ENCODE measurements at regions not wholly inside any gene's neighbourhood (a gene's known extent, or its start where the extent isn't known, plus 50 kb on each side); places are given as distances from the start of the nearest gene placed in this dataset.

- Histone ChIP-seq H4K5ac (ENCODE audit: insufficient read length, low read depth, low read length) (no peak overlapping the region), H4K8ac (replicated peaks; ENCODE audit: insufficient read length, low read depth, low read length) (no peak overlapping the region), H2AK5ac (ENCODE audit: insufficient read length, low read length) (no peak overlapping the region), H4K91ac (ENCODE audit: insufficient read length, low read depth, low read length) (no peak overlapping the region), H3T11ph (ENCODE audit: low read length) (no peak overlapping the region), H2AFZ (ENCODE audit: low read length) (no peak overlapping the region), H4K20me1 (ENCODE audit: control insufficient read depth, insufficient read depth, insufficient read length) (no peaks in the 10 kb centered on the region), H3K23ac (ENCODE audit: insufficient read length, low read depth, low read length) (no peak overlapping the region), H3K27ac (ENCODE audit: insufficient read length, low read depth, low read length) (no peak overlapping the region), H3K4me1 (ENCODE audit: insufficient read depth, low read length) (peaks cover 3% of the 10 kb centered on the region), H3K9ac (ENCODE audit: extremely low read depth, insufficient read length, low read length) (no peak overlapping the region), H2BK5ac (ENCODE audit: insufficient read length, low read length) (no peak overlapping the region), H3K4ac (ENCODE audit: low read depth, low read length) (no peak overlapping the region), H3K79me2 (ENCODE audit: insufficient read depth, low read length) (no peaks in the 10 kb centered on the region), H3K9me3 (ENCODE audit: control insufficient read depth, low read depth, low read length) (no peaks in the 10 kb centered on the region), H3K14ac (ENCODE audit: insufficient read depth, low read length) (no peak overlapping the region), H2BK20ac (ENCODE audit: low read depth, low read length, poor library complexity, severe bottlenecking) (no peak overlapping the region), H3K27me3 (ENCODE audit: insufficient read depth, low read length) (no peaks in the 10 kb centered on the region), H3K56ac (ENCODE audit: insufficient read length, low read depth, low read length) (no peak overlapping the region), H2BK12ac (ENCODE audit: insufficient read length, low read depth, low read length) (no peak overlapping the region), H3K23me2 (ENCODE audit: insufficient read length, low read depth, low read length, poor library complexity, severe bottlenecking) (no peaks in the 10 kb centered on the region), H3K18ac (ENCODE audit: insufficient read length, low read depth, low read length) (no peak overlapping the region), H3K4me2 (ENCODE audit: insufficient read depth, insufficient read length, low read length) (no peak overlapping the region), H3K79me1 (ENCODE audit: insufficient read depth, low read depth, low read length, poor library complexity, severe bottlenecking) (no peaks in the 10 kb centered on the region), H2BK15ac (ENCODE audit: low read depth, low read length) (no peak overlapping the region), H2BK120ac (ENCODE audit: low read depth, low read length, poor library complexity, severe bottlenecking) (no peak overlapping the region)
- H3K27me3 Mint-ChIP-seq (ENCODE audit: low read depth): no peaks in the 10 kb centered on the region
- peaks cover 39 to 51% of the 10 kb centered on the region in 2 experiments for H3K4me1 Mint-ChIP-seq
- peak overlapping the region in 1 of 3 experiments; percentile 42; a peak in 1 of 7 replicates for H3K27ac Mint-ChIP-seq
- no peak overlapping the region for H3K4me3 Mint-ChIP-seq
- H3K36me3 Mint-ChIP-seq (ENCODE audit: insufficient read depth in 1 of 3, low read depth in 3 of 3): no peaks in the 10 kb centered on the region
- H3K9me3 Mint-ChIP-seq: no peaks in the 10 kb centered on the region; a peak in 1 of 5 replicates
- no peak for TF ChIP-seq CTCF (conservative IDR thresholded peaks at IDR 0.05)
- no CpG with 5 or more reads among the region's 1 CpG for WGBS (ENCODE audit: extremely low coverage, insufficient read length, low lambda C conversion rate)
- DNase-seq: no peak
Observed at GRCh38 chr18:55864281-55864680, 276.3 kb upstream of the TCF4 start.
